Epithelial cell of esophagus (primary cell): ENCODE measurements at regions not wholly inside any gene's neighbourhood (a gene's known extent, or its start where the extent isn't known, plus 50 kb on each side); places are given as distances from the start of the nearest gene placed in this dataset.

Experiments used
- DNase-seq: peaks from one replicate; pipeline ENCODE4 v3.0.0; 2010; ENCODE audit warnings: low read depth
- H3K4me3 ChIP-seq: 2 replicates; pipeline ENCODE4 v1.5.1; 2011; ENCODE audit warnings: mild to moderate bottlenecking, low read length, control low read depth
- CTCF ChIP-seq: IDR thresholded peaks from 2 replicates; pipeline ENCODE4 v1.5.1; 2011; ENCODE audit warnings: low read depth, mild to moderate bottlenecking, low read length, control low read depth, inconsistent platforms; ENCODE audit not compliant: insufficient read depth; ENCODE audit errors: missing control alignments

- DNase-seq, result no peak
- no peak for TF ChIP-seq CTCF
These were observed 85.5 kb upstream of the RPL38 start for GRCh38 chr17:74117999-74118421.

GRCh38 chr17:74118504-74118903 is 85.0 kb upstream of the RPL38 start:
- no peak for DNase-seq
- no peak overlapping the region for H3K4me3 ChIP-seq
- TF ChIP-seq CTCF, result no peak

More at GRCh38 chr17:74117999-74118421, 85.5 kb upstream of the RPL38 start:
- no peak overlapping the region for H3K4me3 ChIP-seq

- no peak for TF ChIP-seq CTCF
- DNase-seq, result no peak
- H3K4me3 ChIP-seq, result no peak overlapping the region
These were observed 84.4 kb upstream of the RPL38 start for GRCh38 chr17:74119049-74119580.

- H3K4me3 ChIP-seq, result no peak overlapping the region
- DNase-seq, result no peak
- no peak for TF ChIP-seq CTCF
These were observed 83.5 kb upstream of the RPL38 start for GRCh38 chr17:74119965-74120364.

GRCh38 chr17:74123350-74123749 is 80.1 kb upstream of the RPL38 start:
- H3K4me3 ChIP-seq, result no peak overlapping the region
- DNase-seq, result no peak
- no peak for TF ChIP-seq CTCF

GRCh38 chr17:74123866-74124444 is 79.5 kb upstream of the RPL38 start:
- DNase-seq, result no peak
- H3K4me3 ChIP-seq, result no peak overlapping the region
- no peak for TF ChIP-seq CTCF

GRCh38 chr17:74125156-74125555 is 78.3 kb upstream of the RPL38 start:
- TF ChIP-seq CTCF, result no peak
- no peak overlapping the region for H3K4me3 ChIP-seq
- DNase-seq, result no peak
